ENCODE measurements at regions not wholly inside any gene's neighbourhood (a gene's known extent, or its start where the extent isn't known, plus 50 kb on each side); places are given as distances from the start of the nearest gene placed in this dataset.
A peak's percentile ranks its signal among the peaks of the same experiment; 100 is the strongest.

GRCh38 chr2:161049559-161049958, 110.7 kb upstream of the TANK start:
- no peaks in the 10 kb centered on the region for H3K79me2 ChIP-seq (ENCODE audit: insufficient read depth, low read length)
- no peaks in the 10 kb centered on the region for H3F3A ChIP-seq (ENCODE audit: low read depth)
- H4K20me1 ChIP-seq (ENCODE audit: insufficient read depth, low read length, poor library complexity, severe bottlenecking), result no peaks in the 10 kb centered on the region
- H3K9me3 ChIP-seq (ENCODE audit: insufficient read depth, low read depth, low read length), result no peaks in the 10 kb centered on the region
- H3K9me2 ChIP-seq (replicated peaks; ENCODE audit: low read depth, low read length), result no peaks in the 10 kb centered on the region
- no peak overlapping the region for H3K4me2 ChIP-seq (ENCODE audit: low read depth, low read length, poor library complexity, severe bottlenecking)
- H3K9ac ChIP-seq (ENCODE audit: low read depth, low read length, poor library complexity, severe bottlenecking), result no peak overlapping the region
- no peak overlapping the region for H2AFZ ChIP-seq (ENCODE audit: low read length)
- no peaks in the 10 kb centered on the region for H3K36me3 ChIP-seq (ENCODE audit: insufficient read depth, low read length)
- H3K27me3 ChIP-seq (ENCODE audit: insufficient read depth, low read length, poor library complexity, severe bottlenecking), result no peaks in the 10 kb centered on the region
- no peak overlapping the region for H3K4me3 ChIP-seq (ENCODE audit: low read length, poor library complexity, severe bottlenecking)
- H3K4me1 ChIP-seq (ENCODE audit: insufficient read depth, low read length, poor library complexity, severe bottlenecking), result no peaks in the 10 kb centered on the region
- TF ChIP-seq, protein P1, sequence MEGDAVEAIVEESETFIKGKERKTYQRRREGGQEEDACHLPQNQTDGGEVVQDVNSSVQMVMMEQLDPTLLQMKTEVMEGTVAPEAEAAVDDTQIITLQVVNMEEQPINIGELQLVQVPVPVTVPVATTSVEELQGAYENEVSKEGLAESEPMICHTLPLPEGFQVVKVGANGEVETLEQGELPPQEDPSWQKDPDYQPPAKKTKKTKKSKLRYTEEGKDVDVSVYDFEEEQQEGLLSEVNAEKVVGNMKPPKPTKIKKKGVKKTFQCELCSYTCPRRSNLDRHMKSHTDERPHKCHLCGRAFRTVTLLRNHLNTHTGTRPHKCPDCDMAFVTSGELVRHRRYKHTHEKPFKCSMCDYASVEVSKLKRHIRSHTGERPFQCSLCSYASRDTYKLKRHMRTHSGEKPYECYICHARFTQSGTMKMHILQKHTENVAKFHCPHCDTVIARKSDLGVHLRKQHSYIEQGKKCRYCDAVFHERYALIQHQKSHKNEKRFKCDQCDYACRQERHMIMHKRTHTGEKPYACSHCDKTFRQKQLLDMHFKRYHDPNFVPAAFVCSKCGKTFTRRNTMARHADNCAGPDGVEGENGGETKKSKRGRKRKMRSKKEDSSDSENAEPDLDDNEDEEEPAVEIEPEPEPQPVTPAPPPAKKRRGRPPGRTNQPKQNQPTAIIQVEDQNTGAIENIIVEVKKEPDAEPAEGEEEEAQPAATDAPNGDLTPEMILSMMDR (conservative IDR thresholded peaks at IDR 0.05; ENCODE audit: low read length), result no peak
- TF ChIP-seq EZH2phosphoT487 (IDR thresholded peaks at IDR 0.05; ENCODE audit: borderline replicate concordance), result no peak

DNA sequence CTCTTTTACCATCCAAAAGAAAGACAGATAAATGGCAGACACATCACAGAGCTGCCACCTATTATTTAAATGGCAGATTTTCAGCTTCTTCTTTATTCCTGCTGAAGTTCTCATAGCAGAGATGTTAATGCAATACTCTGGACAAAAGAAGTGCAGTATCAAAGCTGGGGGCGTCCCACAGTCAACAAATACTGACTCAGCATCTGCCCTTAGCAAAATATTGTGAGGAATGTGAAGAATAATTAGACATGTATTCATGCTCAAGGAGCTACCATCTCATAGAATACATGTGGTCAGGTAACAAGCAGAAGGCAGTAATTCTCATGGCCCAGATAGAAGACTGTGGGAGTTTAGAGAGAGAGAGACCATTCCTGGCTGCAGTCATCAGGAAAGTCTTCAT, 108.0 kb upstream of the TANK start:
- H3F3A ChIP-seq (ENCODE audit: low read depth), result no peaks in the 10 kb centered on the region
- no peaks in the 10 kb centered on the region for H3K79me2 ChIP-seq (ENCODE audit: insufficient read depth, low read length)
- H3K27me3 ChIP-seq (ENCODE audit: insufficient read depth, low read length, poor library complexity, severe bottlenecking), result no peaks in the 10 kb centered on the region
- H3K9ac ChIP-seq (ENCODE audit: low read depth, low read length, poor library complexity, severe bottlenecking), result no peak overlapping the region
- H4K20me1 ChIP-seq (ENCODE audit: insufficient read depth, low read length, poor library complexity, severe bottlenecking), result no peaks in the 10 kb centered on the region
- no peaks in the 10 kb centered on the region; the same call in 1 of the 2 replicates for H3K9me3 ChIP-seq (ENCODE audit: insufficient read depth, low read depth, low read length)
- TF ChIP-seq EZH2phosphoT487 (IDR thresholded peaks at IDR 0.05; ENCODE audit: borderline replicate concordance), result no peak
- TF ChIP-seq, protein P1 (conservative IDR thresholded peaks at IDR 0.05; ENCODE audit: low read length), result no peak
- H3K4me2 ChIP-seq (ENCODE audit: low read depth, low read length, poor library complexity, severe bottlenecking), result no peak overlapping the region
- no peak overlapping the region for H2AFZ ChIP-seq (ENCODE audit: low read length)
- H3K9me2 ChIP-seq (replicated peaks; ENCODE audit: low read depth, low read length), result no peaks in the 10 kb centered on the region
- H3K36me3 ChIP-seq (ENCODE audit: insufficient read depth, low read length), result no peaks in the 10 kb centered on the region
- no peak overlapping the region for H3K4me3 ChIP-seq (ENCODE audit: low read length, poor library complexity, severe bottlenecking)
- no peaks in the 10 kb centered on the region for H3K4me1 ChIP-seq (ENCODE audit: insufficient read depth, low read length, poor library complexity, severe bottlenecking)

DNA sequence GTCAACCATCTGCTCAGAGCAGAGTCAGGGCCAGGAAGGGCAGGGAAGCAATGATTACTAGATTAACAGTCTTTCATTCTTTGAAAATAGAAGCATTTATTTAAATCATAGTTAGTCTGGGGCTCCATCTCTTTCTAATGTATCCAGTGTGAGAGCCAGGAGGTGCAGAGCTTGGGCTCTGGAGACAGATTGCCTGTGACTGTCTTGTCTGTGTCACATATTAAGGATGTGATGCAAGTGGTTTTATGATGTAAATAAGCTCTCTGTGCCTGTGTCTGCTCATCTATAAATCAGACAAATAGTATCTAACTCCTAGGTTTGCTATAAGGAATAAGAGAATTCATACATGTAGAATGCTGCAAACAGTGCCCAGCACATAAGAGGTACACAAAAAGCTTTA, 104.9 kb upstream of the TANK start:
- no peak overlapping the region for H3K4me2 ChIP-seq (ENCODE audit: low read depth, low read length, poor library complexity, severe bottlenecking)
- no peak overlapping the region for H3K9ac ChIP-seq (ENCODE audit: low read depth, low read length, poor library complexity, severe bottlenecking)
- no peak for TF ChIP-seq EZH2phosphoT487 (IDR thresholded peaks at IDR 0.05; ENCODE audit: borderline replicate concordance)
- TF ChIP-seq, protein P1 (conservative IDR thresholded peaks at IDR 0.05; ENCODE audit: low read length), result no peak
- no peak overlapping the region for H3K4me3 ChIP-seq (ENCODE audit: low read length, poor library complexity, severe bottlenecking)
- no peaks in the 10 kb centered on the region for H3K27me3 ChIP-seq (ENCODE audit: insufficient read depth, low read length, poor library complexity, severe bottlenecking)
- H3F3A ChIP-seq (ENCODE audit: low read depth), result no peaks in the 10 kb centered on the region
- no peaks in the 10 kb centered on the region for H3K36me3 ChIP-seq (ENCODE audit: insufficient read depth, low read length)
- H3K4me1 ChIP-seq (ENCODE audit: insufficient read depth, low read length, poor library complexity, severe bottlenecking), result no peaks in the 10 kb centered on the region
- no peaks in the 10 kb centered on the region for H4K20me1 ChIP-seq (ENCODE audit: insufficient read depth, low read length, poor library complexity, severe bottlenecking)
- H3K9me3 ChIP-seq (ENCODE audit: insufficient read depth, low read depth, low read length), result no peaks in the 10 kb centered on the region; the same call in 1 of the 2 replicates
- H3K79me2 ChIP-seq (ENCODE audit: insufficient read depth, low read length), result no peaks in the 10 kb centered on the region
- H3K9me2 ChIP-seq (replicated peaks; ENCODE audit: low read depth, low read length), result no peaks in the 10 kb centered on the region
- peak overlapping the region; percentile 89 for H2AFZ ChIP-seq (ENCODE audit: low read length)

Data from Loucy (cell line).